Body of pancreas (tissue), 4 donors: ENCODE measurements at regions not wholly inside any gene's neighbourhood (a gene's known extent, or its start where the extent isn't known, plus 50 kb on each side); places are given as distances from the start of the nearest gene placed in this dataset.

Source experiments
- CTCF ChIP-seq, 7 experiments: fragments of 450-650 bp in 4 of 7; fragments of 200-600 bp in 3 of 7; sonication (generic) in 3 of 7; IDR thresholded peaks; one replicate each; pipeline ENCODE4 v1.5.1; 2016 to 2019; ENCODE audit warnings: antibody characterized with exemption in 7 of 7
- POLR2A ChIP-seq, 3 donors: fragments of 450-650 bp; IDR thresholded peaks; one replicate each; pipeline ENCODE4 v1.6.1; 2016; ENCODE audit warnings: antibody characterized with exemption in 3 of 3, mild to moderate bottlenecking in 2 of 3

DNA sequence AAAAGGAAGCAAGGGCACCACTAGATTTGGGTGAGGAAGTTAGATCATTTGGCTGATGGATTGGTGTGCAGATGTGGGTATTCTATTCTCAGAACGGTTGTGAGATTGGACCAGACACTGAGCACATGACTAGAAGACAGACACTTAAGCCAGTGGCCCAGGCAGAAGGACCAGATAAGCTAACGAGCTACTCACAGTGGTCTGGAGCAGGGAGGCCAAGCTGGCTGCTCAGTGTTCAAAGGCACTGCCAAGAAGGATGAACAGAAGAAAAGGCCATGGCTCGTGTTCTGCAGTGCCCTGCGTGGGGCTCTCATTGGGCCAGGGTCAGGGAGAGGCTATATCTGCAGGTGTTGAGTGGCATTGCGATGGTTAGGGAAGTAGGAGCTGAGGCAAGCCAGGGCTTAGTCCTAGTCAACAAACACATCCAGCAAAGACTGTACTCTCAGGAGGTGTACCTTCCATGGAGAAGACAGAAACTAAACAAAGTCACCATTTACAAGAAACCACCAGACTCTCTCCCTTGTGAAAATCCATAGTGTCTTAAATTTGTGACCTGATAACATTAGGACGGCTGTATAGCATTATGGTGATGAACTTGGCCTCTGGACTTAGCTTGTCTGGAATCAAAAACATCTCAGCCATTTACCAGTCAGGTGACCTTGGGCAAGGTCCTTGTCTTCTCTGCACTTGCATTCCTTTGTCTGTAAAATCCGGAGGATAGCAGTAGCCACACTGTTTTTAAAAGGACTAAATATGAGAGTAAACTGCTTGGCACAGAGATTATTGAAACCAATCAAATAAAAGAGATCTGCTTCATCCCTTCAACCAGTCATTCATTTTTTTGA is 274.5 kb downstream of the SIPA1L2 start:
- TF ChIP-seq CTCF (IDR thresholded peaks at IDR 0.05) (no peak), POLR2A (IDR thresholded peaks at IDR 0.05) (no peak)
